ENCODE measurements at regions not wholly inside any gene's neighbourhood (a gene's known extent, or its start where the extent isn't known, plus 50 kb on each side); places are given as distances from the start of the nearest gene placed in this dataset.

DNA sequence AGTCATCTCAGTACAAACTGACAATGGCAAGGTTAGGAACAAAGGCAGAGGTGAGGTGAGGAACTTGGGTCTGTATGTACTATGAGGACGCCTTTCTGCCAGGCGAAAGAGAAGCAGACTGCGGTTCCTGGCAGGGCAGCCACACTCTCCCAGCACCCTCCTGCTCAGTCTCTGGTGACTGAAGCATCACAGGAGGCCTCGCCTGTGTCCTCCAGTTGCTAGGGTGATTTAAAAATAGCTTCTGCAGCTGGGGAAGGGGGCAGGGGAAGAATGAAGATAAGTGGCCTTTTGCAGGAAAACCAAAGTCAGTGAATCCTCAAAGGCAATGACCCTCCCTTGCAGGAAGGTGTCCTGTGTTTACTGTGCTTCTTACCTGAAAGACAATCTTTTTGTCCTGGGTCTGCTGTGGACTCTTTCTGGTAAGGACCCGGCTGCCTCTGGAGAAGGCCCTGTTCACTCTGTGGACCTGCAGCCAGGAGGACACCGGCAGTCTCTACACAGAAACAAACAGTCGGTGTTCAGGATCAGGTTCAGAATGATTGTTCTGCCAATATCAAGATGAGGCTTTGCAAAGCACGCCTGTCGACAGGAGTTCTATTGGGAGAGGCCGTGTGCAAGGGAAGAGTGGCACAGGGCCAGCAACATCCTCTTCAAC lies 65.7 kb upstream of the DGKG start:
- DNase-seq (ENCODE audit: low read depth in 2 of 2) = peak; percentile 27 to 55
- TF ChIP-seq, protein P1, sequence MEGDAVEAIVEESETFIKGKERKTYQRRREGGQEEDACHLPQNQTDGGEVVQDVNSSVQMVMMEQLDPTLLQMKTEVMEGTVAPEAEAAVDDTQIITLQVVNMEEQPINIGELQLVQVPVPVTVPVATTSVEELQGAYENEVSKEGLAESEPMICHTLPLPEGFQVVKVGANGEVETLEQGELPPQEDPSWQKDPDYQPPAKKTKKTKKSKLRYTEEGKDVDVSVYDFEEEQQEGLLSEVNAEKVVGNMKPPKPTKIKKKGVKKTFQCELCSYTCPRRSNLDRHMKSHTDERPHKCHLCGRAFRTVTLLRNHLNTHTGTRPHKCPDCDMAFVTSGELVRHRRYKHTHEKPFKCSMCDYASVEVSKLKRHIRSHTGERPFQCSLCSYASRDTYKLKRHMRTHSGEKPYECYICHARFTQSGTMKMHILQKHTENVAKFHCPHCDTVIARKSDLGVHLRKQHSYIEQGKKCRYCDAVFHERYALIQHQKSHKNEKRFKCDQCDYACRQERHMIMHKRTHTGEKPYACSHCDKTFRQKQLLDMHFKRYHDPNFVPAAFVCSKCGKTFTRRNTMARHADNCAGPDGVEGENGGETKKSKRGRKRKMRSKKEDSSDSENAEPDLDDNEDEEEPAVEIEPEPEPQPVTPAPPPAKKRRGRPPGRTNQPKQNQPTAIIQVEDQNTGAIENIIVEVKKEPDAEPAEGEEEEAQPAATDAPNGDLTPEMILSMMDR (IDR thresholded peaks at IDR 0.05; ENCODE audit: low read depth, low read length) = no peak
- no peak overlapping the region for H3K4me3 ChIP-seq (replicated peaks in 1 of 2; ENCODE audit: low read depth in 2 of 2, low read length in 2 of 2)

DNA sequence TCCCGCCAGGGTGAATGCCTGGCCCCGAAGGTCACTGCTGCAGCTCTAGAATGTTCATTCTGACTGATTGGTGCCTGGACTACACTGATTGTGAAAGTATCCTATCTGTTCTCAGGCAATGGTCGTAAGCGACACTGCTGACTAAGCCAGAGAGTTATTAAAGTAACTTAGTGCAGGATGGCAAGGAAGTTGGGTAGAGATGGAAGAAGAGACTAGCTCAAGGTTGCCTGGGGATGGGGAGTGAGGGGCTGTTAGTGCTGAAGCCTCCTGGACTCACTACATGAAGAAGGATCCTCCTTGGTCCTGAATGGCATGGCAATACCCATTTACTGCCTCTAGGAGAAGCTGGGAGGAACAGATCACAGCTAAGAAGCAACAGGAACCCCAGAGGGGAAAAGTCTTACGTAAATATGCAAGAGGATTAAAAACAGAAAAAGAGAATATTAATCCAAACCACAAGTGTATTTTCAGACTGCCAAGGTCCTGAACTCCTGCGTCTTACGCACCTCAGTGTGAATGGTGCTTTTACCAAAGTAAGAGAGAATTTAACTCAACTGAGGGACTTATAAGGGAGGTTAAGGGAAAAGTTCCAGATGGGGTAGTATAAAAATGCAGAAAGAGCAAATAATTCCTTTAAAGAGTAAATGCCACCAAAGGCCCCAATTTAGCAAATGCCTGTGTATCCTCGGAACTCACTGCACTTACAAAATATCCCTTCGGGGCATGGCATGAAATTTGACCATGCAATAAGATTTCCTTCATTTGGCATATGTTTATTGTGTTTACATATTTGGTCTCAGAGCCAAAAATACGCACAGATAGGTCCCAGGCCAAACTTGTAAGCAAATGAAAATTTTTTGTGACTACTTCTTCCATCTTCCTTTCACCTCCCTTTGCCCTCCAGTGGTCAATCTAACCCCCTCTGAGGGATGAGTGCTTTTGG lies 64.0 kb upstream of the DGKG start:
- no peak overlapping the region for H3K4me3 ChIP-seq (replicated peaks in 1 of 2; ENCODE audit: low read depth in 2 of 2, low read length in 2 of 2)
- peak; percentile 59 to 65 for DNase-seq (ENCODE audit: low read depth in 2 of 2)
- TF ChIP-seq, protein P1 (IDR thresholded peaks at IDR 0.05; ENCODE audit: low read depth, low read length) = peak; percentile 44

DNA sequence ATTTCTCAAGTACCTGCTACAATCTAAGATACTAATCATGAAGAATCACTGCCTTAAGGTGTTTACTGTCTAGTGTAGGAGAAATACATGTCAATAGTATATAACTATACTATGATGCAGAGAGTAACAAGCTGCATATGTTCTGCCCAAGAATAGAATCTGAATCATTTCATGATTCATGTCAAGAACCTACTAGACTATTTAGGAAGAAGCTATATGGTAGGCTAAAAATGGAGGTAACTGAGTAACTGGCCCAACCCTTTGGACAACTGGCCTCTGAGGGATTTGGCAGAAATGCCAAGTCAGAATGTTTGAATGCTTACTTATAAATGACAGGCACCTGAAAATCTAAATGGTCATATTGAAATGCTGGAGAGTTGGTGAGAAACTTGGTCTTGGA lies 59.9 kb upstream of the DGKG start:
- TF ChIP-seq, protein P1 (IDR thresholded peaks at IDR 0.05; ENCODE audit: low read depth, low read length) = no peak
- DNase-seq (ENCODE audit: low read depth in 2 of 2) = peak in 1 of 2 donors; percentile 32
- H3K4me3 ChIP-seq (replicated peaks in 1 of 2; ENCODE audit: low read depth in 2 of 2, low read length in 2 of 2) = no peak overlapping the region

DNA sequence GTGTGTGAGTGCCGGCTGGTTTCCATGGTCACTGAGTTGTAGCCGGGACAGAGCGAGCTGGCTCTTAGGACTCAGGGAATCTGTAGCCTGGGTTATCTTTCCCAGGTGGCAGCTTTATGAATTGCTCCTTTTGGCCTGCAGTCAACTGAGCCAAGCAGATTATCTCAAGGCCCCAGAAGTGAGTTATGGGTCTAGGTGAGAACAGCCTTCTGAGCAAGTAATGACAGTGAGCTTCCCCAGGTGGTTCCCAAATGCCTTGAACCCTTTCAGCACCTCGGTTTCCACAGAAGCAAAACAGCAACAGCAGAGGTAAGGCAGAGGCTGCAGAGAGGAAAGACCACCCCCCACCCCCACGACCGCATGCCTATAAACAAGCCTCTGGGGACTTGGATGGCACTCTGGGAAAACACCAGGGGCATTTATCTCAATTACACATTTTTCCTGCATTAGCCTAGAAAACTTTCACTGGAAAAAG lies 56.7 kb upstream of the DGKG start:
- no peak for DNase-seq (ENCODE audit: low read depth in 2 of 2)
- TF ChIP-seq, protein P1 (IDR thresholded peaks at IDR 0.05; ENCODE audit: low read depth, low read length) = no peak
- H3K4me3 ChIP-seq (replicated peaks in 1 of 2; ENCODE audit: low read depth in 2 of 2, low read length in 2 of 2) = no peak overlapping the region

DNA sequence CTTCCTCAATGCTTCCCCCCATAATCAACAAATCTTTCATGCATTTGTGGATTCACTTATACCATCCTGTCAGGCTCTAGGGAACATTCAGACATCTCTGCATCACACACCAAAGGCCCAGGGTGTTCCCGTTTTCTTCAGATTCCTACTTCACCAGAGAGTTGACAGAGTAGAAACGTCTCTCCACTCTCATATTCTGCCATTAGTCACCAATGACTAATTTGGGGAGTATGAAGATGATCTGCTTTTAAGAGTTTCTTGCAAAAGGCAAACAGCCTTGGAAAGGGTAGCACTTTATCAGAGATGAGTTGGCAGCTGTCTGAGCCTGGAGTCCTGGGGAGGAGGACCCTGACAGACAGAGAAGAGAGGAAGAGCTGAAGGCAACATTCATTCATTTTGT lies 55.8 kb upstream of the DGKG start:
- TF ChIP-seq, protein P1 (IDR thresholded peaks at IDR 0.05; ENCODE audit: low read depth, low read length) = no peak
- no peak overlapping the region for H3K4me3 ChIP-seq (replicated peaks in 1 of 2; ENCODE audit: low read depth in 2 of 2, low read length in 2 of 2)
- peak; percentile 54 to 92 for DNase-seq (ENCODE audit: low read depth in 2 of 2)

DNA sequence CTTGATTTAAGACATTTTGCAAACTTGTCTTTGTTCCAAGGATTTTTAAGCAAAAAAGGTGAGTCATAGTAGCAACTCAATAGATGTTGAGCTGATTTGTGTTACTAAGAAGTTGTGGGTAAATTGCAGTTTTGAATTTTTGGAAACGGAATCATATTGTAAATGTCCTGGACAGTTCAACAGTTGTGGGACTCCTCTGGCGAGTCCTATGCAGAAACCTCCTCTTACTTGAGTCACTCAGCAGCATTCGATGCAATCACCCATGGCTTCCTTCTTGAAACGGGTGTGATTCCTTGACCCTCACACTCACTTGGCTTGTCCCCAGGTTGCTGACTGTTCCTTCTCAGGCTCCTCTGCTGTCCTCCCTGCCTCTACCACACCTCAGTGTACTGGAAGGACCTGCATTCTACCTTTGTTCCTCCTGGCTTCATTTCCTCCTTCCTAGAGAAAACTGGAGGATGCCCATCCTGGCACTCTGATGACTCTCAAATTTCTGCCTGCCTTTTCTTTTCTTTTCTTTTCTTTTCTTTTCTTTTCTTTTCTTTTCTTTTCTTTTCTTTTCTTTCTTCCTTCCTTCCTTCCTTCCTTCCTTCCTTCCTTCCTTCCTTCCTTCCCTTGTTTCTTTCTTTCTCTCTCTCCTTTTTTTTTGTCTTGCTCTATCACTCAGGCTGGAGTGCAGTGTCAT lies 52.8 kb upstream of the DGKG start:
- no peak overlapping the region for H3K4me3 ChIP-seq (replicated peaks in 1 of 2; ENCODE audit: low read depth in 2 of 2, low read length in 2 of 2)
- TF ChIP-seq, protein P1 (IDR thresholded peaks at IDR 0.05; ENCODE audit: low read depth, low read length) = no peak
- DNase-seq (ENCODE audit: low read depth in 2 of 2) = peak; percentile 62 to 94

Measured in cardiac fibroblast (primary cell).